GM13977 (cell line): ENCODE measurements at regions not wholly inside any gene's neighbourhood (a gene's known extent, or its start where the extent isn't known, plus 50 kb on each side); places are given as distances from the start of the nearest gene placed in this dataset.

Experiments
- DNase-seq: peaks from one replicate; pipeline ENCODE4 v3.0.0; 2012; ENCODE audit warnings: low spot score
- CTCF ChIP-seq: IDR thresholded peaks from 2 replicates; pipeline ENCODE4 v1.5.1; 2012; ENCODE audit warnings: mild to moderate bottlenecking, control low read depth; ENCODE audit not compliant: insufficient read depth; ENCODE audit errors: extremely low read depth, missing control alignments
- in situ Hi-C: fragments of 300-500 bp; cut with MboI; formaldehyde crosslinking; loops from one replicate; pipeline ENCODE4 v1.12.0; 2022; ENCODE audit warnings: low sequenced_read_pairs, low pct_unique_long_range_greater_than_20kb, mixed read lengths, inconsistent platforms; ENCODE audit not compliant: unreplicated experiment

GRCh38 chrX:112997991-112998390 lies 157.4 kb upstream of the AMOT start:
- in situ Hi-C loops: no loop called here
- no peak for DNase-seq
- TF ChIP-seq CTCF: no peak

DNA sequence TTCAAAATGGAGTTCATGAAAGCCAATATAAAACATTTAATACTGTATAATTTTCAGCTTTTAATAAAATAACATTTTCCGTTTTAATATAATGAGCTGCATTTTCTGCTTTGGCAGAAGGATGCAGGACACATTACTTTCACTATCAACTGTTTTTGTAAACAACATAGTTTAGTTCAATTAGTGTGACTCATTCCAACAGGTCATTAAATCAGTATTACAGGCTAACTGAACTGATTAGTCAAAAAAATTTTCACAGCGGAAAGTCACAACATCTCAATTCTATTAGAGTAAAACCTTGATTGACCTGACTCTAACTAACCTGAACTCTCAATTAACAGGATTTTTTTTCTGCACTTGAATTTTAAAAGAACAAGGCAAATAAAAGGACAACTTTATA lies 151.2 kb upstream of the AMOT start:
- DNase-seq: no peak
- in situ Hi-C loops: no loop called here
- no peak for TF ChIP-seq CTCF

GRCh38 chrX:112979879-112980278 lies 139.2 kb upstream of the AMOT start:
- DNase-seq: no peak
- no peak for TF ChIP-seq CTCF
- in situ Hi-C loops: no loop called here

GRCh38 chrX:112968351-112969133 lies 127.9 kb upstream of the AMOT start:
- DNase-seq: no peak
- in situ Hi-C loops: no loop called here
- TF ChIP-seq CTCF: no peak

DNA sequence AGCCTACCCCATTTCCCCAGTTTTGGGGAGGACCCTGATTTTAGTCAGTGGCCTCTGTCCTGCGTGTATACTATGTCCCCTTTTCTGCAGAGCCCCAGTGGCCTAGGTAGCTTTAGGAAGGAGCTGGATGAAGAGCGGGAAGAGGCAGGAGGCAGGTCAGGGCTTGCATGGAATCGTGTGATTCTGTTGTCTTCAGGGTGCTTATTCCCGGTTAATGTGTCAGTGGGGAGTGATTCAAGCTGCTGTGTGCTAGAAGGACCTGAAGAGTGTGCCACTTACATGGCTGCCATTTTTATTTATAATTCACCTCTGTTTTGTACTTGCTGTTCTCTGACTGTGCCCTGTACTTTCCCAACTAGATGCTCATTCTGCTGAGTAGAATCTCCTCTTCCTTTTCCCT lies 127.3 kb upstream of the AMOT start:
- no peak for TF ChIP-seq CTCF
- in situ Hi-C loops: no loop called here
- no peak for DNase-seq

GRCh38 chrX:112967341-112967740 lies 126.7 kb upstream of the AMOT start:
- DNase-seq: no peak
- in situ Hi-C loops: no loop called here
- TF ChIP-seq CTCF: no peak
